GM12892 (cell line): ENCODE measurements at regions not wholly inside any gene's neighbourhood (a gene's known extent, or its start where the extent isn't known, plus 50 kb on each side); places are given as distances from the start of the nearest gene placed in this dataset.

Experiments used
- POLR2A ChIP-seq: IDR thresholded peaks from 2 replicates; pipeline ENCODE4 v1.6.1; 2011; ENCODE audit warnings: low read depth, low read length, control low read depth
- POLR2AphosphoS5 ChIP-seq: IDR thresholded peaks from 2 replicates; pipeline ENCODE4 v1.6.1; 2011; ENCODE audit warnings: low read depth, low read length, control low read depth
- TAF1 ChIP-seq: IDR thresholded peaks from 2 replicates; pipeline ENCODE4 v1.6.1; 2011; ENCODE audit warnings: low read depth, mild to moderate bottlenecking, control low read depth, low read length, borderline replicate concordance

GRCh38 chr16:72689851-72690250 is 358.1 kb downstream of the ZFHX3 start:
- TF ChIP-seq POLR2A (no peak), POLR2AphosphoS5 (no peak), TAF1 (no peak)
